HG03159 (cell line): ENCODE measurements at regions not wholly inside any gene's neighbourhood (a gene's known extent, or its start where the extent isn't known, plus 50 kb on each side); places are given as distances from the start of the nearest gene placed in this dataset.
"Not testable (repeated sequence)": the region's sequence is repeated elsewhere in the genome, so short reads cannot be mapped to it uniquely, and the experiment has no call there.

Experiments
- ATAC-seq: cut with Tn5 transposase; IDR thresholded peaks from one replicate; pipeline ENCODE4 v1.9.1; 2021; ENCODE audit warnings: mild to moderate bottlenecking, moderate library complexity; ENCODE audit not compliant: unreplicated experiment

GRCh38 chr1:224029286-224030025 lies 84.5 kb upstream of the FBXO28 start:
- peak; percentile 78 for ATAC-seq

- not testable (repeated sequence) for ATAC-seq
Measured at GRCh38 chr1:224028802-224029201, 85.1 kb upstream of the FBXO28 start.

- ATAC-seq = not testable (repeated sequence)
Measured at GRCh38 chr1:224023122-224023521, 90.8 kb upstream of the FBXO28 start.

- ATAC-seq = not testable (repeated sequence)
Measured at GRCh38 chr1:224022249-224022970, 91.5 kb upstream of the FBXO28 start.

- not testable (repeated sequence) for ATAC-seq
Measured at GRCh38 chr1:224019866-224020265, 94.0 kb upstream of the FBXO28 start.

- ATAC-seq = not testable (repeated sequence)
Measured at GRCh38 chr1:224015782-224016181, 98.1 kb upstream of the FBXO28 start.

- no peak for ATAC-seq
Measured at GRCh38 chr1:224014330-224014649, 99.6 kb upstream of the FBXO28 start.

- not testable (repeated sequence) for ATAC-seq
Measured at GRCh38 chr1:224013626-224014329, 100.1 kb upstream of the FBXO28 start.

GRCh38 chr1:224012807-224013434 lies 101.0 kb upstream of the FBXO28 start:
- not testable (repeated sequence) for ATAC-seq

- not testable (repeated sequence) for ATAC-seq
Measured at GRCh38 chr1:224012162-224012561, 101.7 kb upstream of the FBXO28 start.

GRCh38 chr1:224011751-224012150 lies 102.2 kb upstream of the FBXO28 start:
- not testable (repeated sequence) for ATAC-seq

GRCh38 chr1:224011153-224011552 lies 102.8 kb upstream of the FBXO28 start:
- not testable (repeated sequence) for ATAC-seq

GRCh38 chr1:224005973-224006372 lies 107.9 kb upstream of the FBXO28 start:
- ATAC-seq = not testable (repeated sequence)

- not testable (repeated sequence) for ATAC-seq
Measured at GRCh38 chr1:224004552-224005315, 109.2 kb upstream of the FBXO28 start.

- not testable (repeated sequence) for ATAC-seq
Measured at GRCh38 chr1:224003896-224004295, 110.0 kb upstream of the FBXO28 start.

GRCh38 chr1:224001757-224002156 lies 112.2 kb upstream of the FBXO28 start:
- not testable (repeated sequence) for ATAC-seq

GRCh38 chr1:223999761-224000160 lies 114.2 kb upstream of the FBXO28 start:
- ATAC-seq = not testable (repeated sequence)

GRCh38 chr1:223998676-223999455 lies 115.0 kb upstream of the FBXO28 start:
- ATAC-seq = peak; percentile 48

GRCh38 chr1:223996376-223996775 lies 117.5 kb upstream of the FBXO28 start:
- not testable (repeated sequence) for ATAC-seq
